Lower lobe of right lung (tissue), 2 donors: ENCODE measurements at regions not wholly inside any gene's neighbourhood (a gene's known extent, or its start where the extent isn't known, plus 50 kb on each side); places are given as distances from the start of the nearest gene placed in this dataset.
A peak's percentile ranks its signal among the peaks of the same experiment; 100 is the strongest.

Source experiments
- ATAC-seq, 2 donors: fragments of 200-7000 bp; cut with Tn5 transposase; one replicate each; pipeline ENCODE4 v1.9.1; 2020 to 2022; ENCODE audit warnings: mild to moderate bottlenecking in 2 of 2, moderate library complexity in 2 of 2
- DNase-seq: peaks from one replicate; pipeline ENCODE4 v3.0.0-alpha.2; 2020
- H3K27ac ChIP-seq: fragments of 200-600 bp; one replicate; pipeline ENCODE4 v1.8.0; 2022
- H3K27me3 ChIP-seq: fragments of 200-600 bp; one replicate; pipeline ENCODE4 v1.8.0; 2022; ENCODE audit warnings: low read depth
- H3K36me3 ChIP-seq: fragments of 200-600 bp; one replicate; pipeline ENCODE4 v1.8.0; 2022; ENCODE audit warnings: mild to moderate bottlenecking
- H3K4me1 ChIP-seq: fragments of 200-600 bp; one replicate; pipeline ENCODE4 v1.8.0; 2022
- H3K4me3 ChIP-seq: fragments of 200-600 bp; one replicate; pipeline ENCODE4 v1.8.0; 2022; ENCODE audit warnings: mild to moderate bottlenecking
- H3K9me3 ChIP-seq: fragments of 200-600 bp; one replicate; pipeline ENCODE4 v1.8.0; 2022
- CTCF ChIP-seq: fragments of 200-600 bp; IDR thresholded peaks from one replicate; pipeline ENCODE4 v1.8.0; 2022; ENCODE audit warnings: antibody characterized with exemption, mild to moderate bottlenecking
- intact Hi-C: fragments of 100-400 bp; cut with DNase I; formaldehyde crosslinking; loops from one replicate; pipeline ENCODE4 v1.11.0; 2022
- donor health status: DM: no; HTN: yes; CAD: no; lungs with severe emphysema.

GRCh38 chr7:137096607-137097006, 228.2 kb downstream of the CHRM2 start:
- H3K27ac ChIP-seq: no peak overlapping the region
- H3K4me1 ChIP-seq: no peaks in the 10 kb centered on the region
- DNase-seq (no peak), ATAC-seq (no peak)
- H3K27me3 ChIP-seq: no peaks in the 10 kb centered on the region
- no peak for TF ChIP-seq CTCF
- no peaks in the 10 kb centered on the region for H3K9me3 ChIP-seq
- H3K4me3 ChIP-seq: no peak overlapping the region
- intact Hi-C loops: no loop called here
- H3K36me3 ChIP-seq: no peaks in the 10 kb centered on the region

GRCh38 chr7:137093198-137093597, 224.7 kb downstream of the CHRM2 start:
- intact Hi-C loops: no loop called here
- Histone ChIP-seq H3K9me3 (no peaks in the 10 kb centered on the region), H3K27me3 (no peaks in the 10 kb centered on the region), H3K27ac (no peak overlapping the region), H3K4me3 (no peak overlapping the region), H3K36me3 (no peaks in the 10 kb centered on the region), H3K4me1 (no peaks in the 10 kb centered on the region)
- DNase-seq: no peak
- TF ChIP-seq CTCF: no peak
- ATAC-seq: no peak

GRCh38 chr7:137091396-137091795, 222.9 kb downstream of the CHRM2 start:
- DNase-seq (no peak), ATAC-seq (peak; percentile 32 to 39)
- Histone ChIP-seq H3K4me1 (no peaks in the 10 kb centered on the region), H3K36me3 (no peaks in the 10 kb centered on the region), H3K27ac (no peak overlapping the region), H3K27me3 (no peaks in the 10 kb centered on the region), H3K9me3 (no peaks in the 10 kb centered on the region), H3K4me3 (no peak overlapping the region)
- peak; percentile 17 for TF ChIP-seq CTCF
- intact Hi-C loops: no loop called here

GRCh38 chr7:137086896-137087295, 218.4 kb downstream of the CHRM2 start:
- H3K4me3 ChIP-seq: no peak overlapping the region

GRCh38 chr7:137084607-137085380, 216.3 kb downstream of the CHRM2 start:
- ATAC-seq (no peak), DNase-seq (no peak)
- Histone ChIP-seq H3K36me3 (no peaks in the 10 kb centered on the region), H3K4me1 (no peaks in the 10 kb centered on the region), H3K9me3 (no peaks in the 10 kb centered on the region), H3K4me3 (no peak overlapping the region), H3K27me3 (no peaks in the 10 kb centered on the region), H3K27ac (no peak overlapping the region)
- intact Hi-C loops: no loop called here
- no peak for TF ChIP-seq CTCF

More at GRCh38 chr7:137086896-137087295, 218.4 kb downstream of the CHRM2 start:
- Histone ChIP-seq H3K36me3 (no peaks in the 10 kb centered on the region), H3K27ac (no peak overlapping the region), H3K4me1 (no peaks in the 10 kb centered on the region), H3K27me3 (no peaks in the 10 kb centered on the region), H3K9me3 (no peaks in the 10 kb centered on the region)
- no peak for TF ChIP-seq CTCF
- intact Hi-C loops: no loop called here
- peak in 1 of 2 donors; percentile 62 for ATAC-seq
- DNase-seq: no peak
